Omental fat pad (tissue), 3 donors: ENCODE measurements at regions not wholly inside any gene's neighbourhood (a gene's known extent, or its start where the extent isn't known, plus 50 kb on each side); places are given as distances from the start of the nearest gene placed in this dataset.

Experiments used
- ATAC-seq: fragments of 150-250 bp; one replicate; pipeline ENCODE4 v1.9.1; 2016; ENCODE audit warnings: mild to moderate bottlenecking, moderate library complexity; ENCODE audit not compliant: low FRiP score
- DNase-seq: peaks from one replicate; pipeline ENCODE4 v3.0.0-alpha.2; 2019; ENCODE audit warnings: low spot score
- TF ChIP-seq, protein P1 (sequence below), 3 donors: fragments of 450-650 bp; IDR thresholded peaks; one replicate each; pipeline ENCODE4 v1.5.1; 2016 to 2017; ENCODE audit warnings: antibody characterized with exemption in 3 of 3, mild to moderate bottlenecking in 3 of 3, moderate library complexity in 2 of 3

DNA sequence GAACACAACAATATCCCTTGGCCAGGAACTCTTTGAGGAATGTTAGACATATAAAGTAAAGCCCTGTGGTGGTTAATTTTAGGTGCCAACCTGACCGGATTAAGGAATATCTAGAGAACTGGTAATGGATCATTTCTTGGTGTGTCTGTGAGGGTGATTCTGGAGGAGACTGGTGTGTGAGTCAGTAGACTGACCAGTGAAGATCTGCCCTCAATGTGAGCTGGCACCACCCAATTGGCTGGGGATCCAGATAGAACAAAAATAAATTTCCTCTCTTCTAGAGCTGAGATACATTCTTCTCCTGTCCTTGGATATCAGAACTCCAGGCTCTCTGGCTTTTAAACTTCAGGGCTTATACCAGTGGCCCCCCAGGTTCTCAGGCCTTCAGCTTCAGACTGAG is 56.2 kb upstream of the TNPO1 start:
- DNase-seq (no peak), ATAC-seq (no peak)
- TF ChIP-seq, protein P1, sequence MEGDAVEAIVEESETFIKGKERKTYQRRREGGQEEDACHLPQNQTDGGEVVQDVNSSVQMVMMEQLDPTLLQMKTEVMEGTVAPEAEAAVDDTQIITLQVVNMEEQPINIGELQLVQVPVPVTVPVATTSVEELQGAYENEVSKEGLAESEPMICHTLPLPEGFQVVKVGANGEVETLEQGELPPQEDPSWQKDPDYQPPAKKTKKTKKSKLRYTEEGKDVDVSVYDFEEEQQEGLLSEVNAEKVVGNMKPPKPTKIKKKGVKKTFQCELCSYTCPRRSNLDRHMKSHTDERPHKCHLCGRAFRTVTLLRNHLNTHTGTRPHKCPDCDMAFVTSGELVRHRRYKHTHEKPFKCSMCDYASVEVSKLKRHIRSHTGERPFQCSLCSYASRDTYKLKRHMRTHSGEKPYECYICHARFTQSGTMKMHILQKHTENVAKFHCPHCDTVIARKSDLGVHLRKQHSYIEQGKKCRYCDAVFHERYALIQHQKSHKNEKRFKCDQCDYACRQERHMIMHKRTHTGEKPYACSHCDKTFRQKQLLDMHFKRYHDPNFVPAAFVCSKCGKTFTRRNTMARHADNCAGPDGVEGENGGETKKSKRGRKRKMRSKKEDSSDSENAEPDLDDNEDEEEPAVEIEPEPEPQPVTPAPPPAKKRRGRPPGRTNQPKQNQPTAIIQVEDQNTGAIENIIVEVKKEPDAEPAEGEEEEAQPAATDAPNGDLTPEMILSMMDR (IDR thresholded peaks at IDR 0.05), result no peak

- TF ChIP-seq, protein P1 (IDR thresholded peaks at IDR 0.05), result no peak
- ATAC-seq (no peak), DNase-seq (no peak)
Measured at GRCh38 chr5:72752909-72753308, 63.6 kb upstream of the TNPO1 start.

DNA sequence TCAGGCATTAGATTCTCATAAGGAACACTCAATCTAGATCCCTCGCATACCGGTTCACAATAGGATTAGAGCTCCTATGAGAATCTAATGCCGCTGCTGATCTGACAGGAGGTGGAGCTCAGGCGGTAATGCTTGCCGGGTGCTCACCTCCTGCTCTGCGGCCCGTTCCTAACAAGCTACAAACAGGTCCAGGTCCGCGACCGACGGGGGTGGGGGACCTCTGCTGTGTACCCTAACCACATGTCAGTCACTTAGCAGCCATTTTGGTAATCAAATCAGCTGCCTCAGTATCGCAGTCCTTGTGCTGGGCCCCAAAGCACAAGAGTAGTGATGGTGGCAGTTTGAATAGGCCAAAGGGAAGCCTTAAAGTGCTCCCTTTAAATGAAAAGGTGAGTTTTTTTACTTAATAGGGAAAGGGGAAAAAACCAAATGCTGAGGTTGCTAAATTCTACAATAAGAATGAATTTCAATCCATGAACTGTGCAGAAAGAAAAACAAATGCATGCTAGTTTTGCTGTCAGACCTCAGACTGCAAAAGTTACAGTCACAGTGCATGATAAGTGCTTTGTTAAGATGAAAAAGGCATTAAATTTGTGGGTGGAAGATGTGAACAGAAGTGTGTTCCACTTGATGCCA is 67.0 kb upstream of the TNPO1 start:
- DNase-seq (no peak), ATAC-seq (no peak)
- TF ChIP-seq, protein P1 (IDR thresholded peaks at IDR 0.05), result no peak

DNA sequence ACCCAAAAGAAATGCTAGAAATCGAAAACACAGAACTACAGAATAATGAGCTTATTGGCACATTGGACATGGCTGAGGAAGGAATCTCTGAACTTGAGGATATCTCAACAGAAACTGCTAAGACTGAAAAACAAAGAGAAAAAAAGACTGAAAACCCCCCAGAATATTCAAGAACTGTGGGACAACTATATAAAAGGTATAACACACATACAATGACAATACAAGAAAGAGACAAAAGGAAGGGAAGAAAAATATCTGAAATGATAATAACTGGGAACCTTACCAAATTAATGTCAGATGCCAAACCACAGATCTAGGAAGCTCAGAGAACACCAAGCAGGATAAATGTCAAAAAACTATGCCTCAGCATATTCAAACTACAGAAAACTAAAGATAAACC is 68.6 kb upstream of the TNPO1 start:
- ATAC-seq (no peak), DNase-seq (no peak)
- TF ChIP-seq, protein P1 (IDR thresholded peaks at IDR 0.05), result no peak

DNA sequence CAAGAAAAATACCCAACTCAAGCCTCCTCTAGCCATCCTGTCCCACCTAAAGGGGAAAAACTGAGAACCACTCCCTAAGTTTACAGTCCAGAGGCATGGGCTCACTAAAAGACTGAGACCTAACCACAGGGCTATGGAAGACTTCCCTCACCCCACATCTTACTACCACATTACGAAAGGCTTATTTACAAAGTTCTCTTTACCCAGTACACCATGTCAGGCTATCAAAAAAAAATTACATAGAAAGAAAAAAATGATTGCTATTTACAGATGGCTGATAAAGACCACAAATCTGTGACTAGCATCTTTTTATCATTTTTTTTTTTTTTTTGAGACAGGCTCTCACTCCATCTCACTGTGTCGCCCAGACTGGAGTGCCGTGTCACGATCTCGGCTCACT is 69.7 kb upstream of the TNPO1 start:
- ATAC-seq, result no peak
- TF ChIP-seq, protein P1 (IDR thresholded peaks at IDR 0.05), result no peak
- no peak for DNase-seq

DNA sequence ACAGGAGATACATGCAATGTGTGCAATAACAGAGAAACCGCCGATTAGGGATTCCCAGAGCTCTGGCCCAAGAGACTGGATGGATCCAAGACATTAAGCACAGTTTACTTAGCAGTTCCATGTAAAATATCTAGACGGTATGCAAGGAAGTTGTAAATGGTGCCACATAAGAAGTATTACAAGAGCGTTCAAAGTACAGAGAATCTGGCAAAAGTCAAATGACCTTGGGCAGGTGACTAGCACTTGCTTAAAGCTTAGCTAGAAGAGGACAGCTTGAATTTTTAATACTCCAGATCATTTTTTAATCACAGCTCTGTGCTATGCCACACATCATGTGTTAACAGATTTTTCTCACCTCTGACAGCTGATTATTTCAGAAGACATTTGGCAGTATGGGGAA is 72.3 kb upstream of the TNPO1 start:
- TF ChIP-seq, protein P1 (IDR thresholded peaks at IDR 0.05), result no peak
- ATAC-seq (no peak), DNase-seq (no peak)

DNA sequence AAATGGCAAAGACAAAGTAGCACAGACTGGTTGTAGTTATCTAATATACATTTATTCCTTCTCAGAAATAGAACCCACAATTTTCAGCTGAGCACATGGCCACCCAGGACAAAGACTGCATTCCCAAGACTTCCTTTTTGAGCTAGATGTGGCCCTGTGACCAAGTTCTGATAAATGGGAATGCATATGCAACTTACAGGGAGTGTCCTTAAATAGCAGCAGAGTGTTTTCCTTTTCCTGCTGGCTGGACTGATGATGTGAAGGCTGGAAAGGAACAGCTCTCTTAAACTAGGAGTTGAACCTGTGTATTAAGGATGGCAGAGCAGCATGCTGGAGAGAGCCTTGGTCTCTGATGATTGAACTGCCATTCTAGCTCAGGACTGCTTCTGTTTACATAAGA is 74.7 kb upstream of the TNPO1 start:
- no peak for DNase-seq
- TF ChIP-seq, protein P1 (IDR thresholded peaks at IDR 0.05), result no peak
- no peak for ATAC-seq
